ENCODE measurements at regions not wholly inside any gene's neighbourhood (a gene's known extent, or its start where the extent isn't known, plus 50 kb on each side); places are given as distances from the start of the nearest gene placed in this dataset.

- TF ChIP-seq TCF7 (CRISPR knock-in tag; IDR thresholded peaks at IDR 0.05; ENCODE audit: low read depth) (0 out of 2 replicates have a peak, but pooled peaks have one; percentile 47), OVOL2 (CRISPR knock-in tag; IDR thresholded peaks at IDR 0.05; ENCODE audit: borderline replicate concordance) (peak; percentile 94), E2F4 (CRISPR knock-in tag; IDR thresholded peaks at IDR 0.05; ENCODE audit: borderline replicate concordance, low read depth) (peak; percentile 74; the same call in 1 of the 2 replicates), NFATC4 (CRISPR knock-in tag; IDR thresholded peaks at IDR 0.05) (peak; percentile 100), ZNF416 (CRISPR knock-in tag; IDR thresholded peaks at IDR 0.05) (peak; percentile 100), ESRRA (CRISPR knock-in tag; IDR thresholded peaks at IDR 0.05; ENCODE audit: borderline replicate concordance) (peak; percentile 92), PREB (CRISPR knock-in tag; IDR thresholded peaks at IDR 0.05; ENCODE audit: borderline replicate concordance) (peak; percentile 81; the same call in 1 of the 2 replicates), ERG (CRISPR knock-in tag; IDR thresholded peaks at IDR 0.05) (peak; percentile 100), MAX (CRISPR knock-in tag; IDR thresholded peaks at IDR 0.05) (no peak; the same call in 1 of the 2 replicates), ZNF317 (CRISPR knock-in tag; IDR thresholded peaks at IDR 0.05; ENCODE audit: borderline replicate concordance, low read depth) (0 out of 2 replicates have a peak, but pooled peaks have one; percentile 48), IRF1 (CRISPR knock-in tag; IDR thresholded peaks at IDR 0.05) (peak; percentile 97), ZNF512 (CRISPR knock-in tag; IDR thresholded peaks at IDR 0.05; ENCODE audit: borderline replicate concordance) (0 out of 2 replicates have a peak, but pooled peaks have one; percentile 24), JUN (CRISPR knock-in tag; IDR thresholded peaks at IDR 0.05) (peak; percentile 91), NFE2L1 (CRISPR knock-in tag; IDR thresholded peaks at IDR 0.05) (peak; percentile 94), ZBTB21 (CRISPR knock-in tag; IDR thresholded peaks at IDR 0.05; ENCODE audit: borderline replicate concordance) (no peak)
- TF ChIP-seq, protein P1, sequence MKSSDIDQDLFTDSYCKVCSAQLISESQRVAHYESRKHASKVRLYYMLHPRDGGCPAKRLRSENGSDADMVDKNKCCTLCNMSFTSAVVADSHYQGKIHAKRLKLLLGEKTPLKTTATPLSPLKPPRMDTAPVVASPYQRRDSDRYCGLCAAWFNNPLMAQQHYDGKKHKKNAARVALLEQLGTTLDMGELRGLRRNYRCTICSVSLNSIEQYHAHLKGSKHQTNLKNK (CRISPR knock-in tag; IDR thresholded peaks at IDR 0.05) = peak; percentile 98
Measured at GRCh38 chr2:121075006-121075551, 209.9 kb downstream of the TFCP2L1 start (continued).

GRCh38 chr2:121075641-121076497 lies 209.1 kb downstream of the TFCP2L1 start:
- H3K36me3 Mint-ChIP-seq = no peaks in the 10 kb centered on the region
- H3K4me1 Mint-ChIP-seq = peaks cover 18% of the 10 kb centered on the region
- CTCF ChIA-PET = interaction anchor here (0.6 to 5.3 kb wide), 29 partner anchors 10 to 733 kb away, joined by 3 to 54 read pairs (median 4); no protein-coding TSS in a partner anchor
- ATAC-seq (peak; percentile 22), DNase-seq (ENCODE audit: low spot score) (peak; percentile 58)
- H3K9me3 Mint-ChIP-seq = no peaks in the 10 kb centered on the region
- peak overlapping the region; percentile 72 for H3K4me3 Mint-ChIP-seq
- H3K27me3 Mint-ChIP-seq (ENCODE audit: low read depth) = peaks cover 48% of the 10 kb centered on the region
- no peak overlapping the region for H3K27ac Mint-ChIP-seq
- POLR2A ChIA-PET = interaction anchor here (0.6 to 2.2 kb wide), 42 partner anchors 8 to 823 kb away, joined by 3 to 33 read pairs (median 4); partner anchors contain the start of genes GLI2, RALB and RNU4ATAC
- TF ChIP-seq, protein P2, sequence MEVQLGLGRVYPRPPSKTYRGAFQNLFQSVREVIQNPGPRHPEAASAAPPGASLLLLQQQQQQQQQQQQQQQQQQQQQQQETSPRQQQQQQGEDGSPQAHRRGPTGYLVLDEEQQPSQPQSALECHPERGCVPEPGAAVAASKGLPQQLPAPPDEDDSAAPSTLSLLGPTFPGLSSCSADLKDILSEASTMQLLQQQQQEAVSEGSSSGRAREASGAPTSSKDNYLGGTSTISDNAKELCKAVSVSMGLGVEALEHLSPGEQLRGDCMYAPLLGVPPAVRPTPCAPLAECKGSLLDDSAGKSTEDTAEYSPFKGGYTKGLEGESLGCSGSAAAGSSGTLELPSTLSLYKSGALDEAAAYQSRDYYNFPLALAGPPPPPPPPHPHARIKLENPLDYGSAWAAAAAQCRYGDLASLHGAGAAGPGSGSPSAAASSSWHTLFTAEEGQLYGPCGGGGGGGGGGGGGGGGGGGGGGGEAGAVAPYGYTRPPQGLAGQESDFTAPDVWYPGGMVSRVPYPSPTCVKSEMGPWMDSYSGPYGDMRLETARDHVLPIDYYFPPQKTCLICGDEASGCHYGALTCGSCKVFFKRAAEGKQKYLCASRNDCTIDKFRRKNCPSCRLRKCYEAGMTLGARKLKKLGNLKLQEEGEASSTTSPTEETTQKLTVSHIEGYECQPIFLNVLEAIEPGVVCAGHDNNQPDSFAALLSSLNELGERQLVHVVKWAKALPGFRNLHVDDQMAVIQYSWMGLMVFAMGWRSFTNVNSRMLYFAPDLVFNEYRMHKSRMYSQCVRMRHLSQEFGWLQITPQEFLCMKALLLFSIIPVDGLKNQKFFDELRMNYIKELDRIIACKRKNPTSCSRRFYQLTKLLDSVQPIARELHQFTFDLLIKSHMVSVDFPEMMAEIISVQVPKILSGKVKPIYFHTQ (CRISPR knock-in tag; IDR thresholded peaks at IDR 0.05) = no peak
- TF ChIP-seq ZBTB21 (CRISPR knock-in tag; IDR thresholded peaks at IDR 0.05; ENCODE audit: borderline replicate concordance) (0 out of 2 replicates have a peak, but pooled peaks have one; percentile 64), SP1 (CRISPR knock-in tag; conservative IDR thresholded peaks at IDR 0.05) (no peak), ZNF512 (CRISPR knock-in tag; IDR thresholded peaks at IDR 0.05; ENCODE audit: borderline replicate concordance) (no peak), ZNF263 (CRISPR knock-in tag; IDR thresholded peaks at IDR 0.05; ENCODE audit: low read depth) (peak; percentile 34; the same call in 1 of the 2 replicates)
- TF ChIP-seq, protein P3, sequence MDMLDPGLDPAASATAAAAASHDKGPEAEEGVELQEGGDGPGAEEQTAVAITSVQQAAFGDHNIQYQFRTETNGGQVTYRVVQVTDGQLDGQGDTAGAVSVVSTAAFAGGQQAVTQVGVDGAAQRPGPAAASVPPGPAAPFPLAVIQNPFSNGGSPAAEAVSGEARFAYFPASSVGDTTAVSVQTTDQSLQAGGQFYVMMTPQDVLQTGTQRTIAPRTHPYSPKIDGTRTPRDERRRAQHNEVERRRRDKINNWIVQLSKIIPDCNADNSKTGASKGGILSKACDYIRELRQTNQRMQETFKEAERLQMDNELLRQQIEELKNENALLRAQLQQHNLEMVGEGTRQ (CRISPR knock-in tag; IDR thresholded peaks at IDR 0.05) = no peak
